K562 (cell line): ENCODE measurements at regions not wholly inside any gene's neighbourhood (a gene's known extent, or its start where the extent isn't known, plus 50 kb on each side); places are given as distances from the start of the nearest gene placed in this dataset.

Source experiments
- CBX8 ChIP-seq: fragments of 200-600 bp; sonication (generic); IDR thresholded peaks from 2 replicates; pipeline ENCODE4 v1.6.1; 2012; ENCODE audit warnings: borderline replicate concordance, mixed run types, low read depth, mild to moderate bottlenecking, moderate library complexity, mixed read lengths, low read length, control low read depth, inconsistent platforms; ENCODE audit not compliant: poor library complexity, severe bottlenecking; ENCODE audit errors: extremely low read depth
- DACH1 ChIP-seq: fragments of 450-650 bp; IDR thresholded peaks from 2 replicates; pipeline ENCODE4 v1.6.1; 2018; ENCODE audit not compliant: partially characterized antibody
- HNRNPUL1 ChIP-seq: fragments of 200-400 bp; formaldehyde crosslinking; IDR thresholded peaks from 2 replicates; pipeline ENCODE4 v1.6.1; 2017; ENCODE audit warnings: low read length
- JUN ChIP-seq, 2 experiments: sonication (generic) in 1 of 2; formaldehyde crosslinking in 1 of 2; IDR thresholded peaks; 2 replicates each; pipeline versions ENCODE4 v1.6.1 to v1.8.0; 2012 to 2022; ENCODE audit warnings: borderline replicate concordance in 2 of 2, mild to moderate bottlenecking in 2 of 2, improper control_type of control experiment in 1 of 2, low read depth in 1 of 2, low read length in 1 of 2, missing genetic modification reagents in 1 of 2
- MCM2 ChIP-seq: fragments of 450-650 bp; IDR thresholded peaks from 2 replicates; pipeline ENCODE4 v1.6.1; 2017; ENCODE audit warnings: low read depth, mild to moderate bottlenecking
- NR2C2 ChIP-seq, 2 experiments: fragments of 200-800 bp in 1 of 2; sonication (Bioruptor generic) in 1 of 2; sonication (generic) in 1 of 2; formaldehyde crosslinking in 1 of 2; IDR thresholded peaks; 2 replicates each; pipeline versions ENCODE4 v1.6.1 to v1.8.0; 2016 to 2022; ENCODE audit warnings: mild to moderate bottlenecking in 1 of 2, missing compliant biosample characterization in 1 of 2, missing genetic modification characterization in 1 of 2, missing genetic modification reagents in 1 of 2
- POLR2H ChIP-seq: IDR thresholded peaks from 2 replicates; pipeline ENCODE4 v1.6.1; 2016; ENCODE audit warnings: missing genetic modification characterization, low read depth, mild to moderate bottlenecking, control low read depth, missing compliant biosample characterization, moderate library complexity
- RB1 ChIP-seq: fragments of 450-650 bp; IDR thresholded peaks from 2 replicates; pipeline ENCODE4 v1.6.1; 2017; ENCODE audit warnings: low read depth, mild to moderate bottlenecking
- RBM25 ChIP-seq: fragments of 200-400 bp; formaldehyde crosslinking; IDR thresholded peaks from 2 replicates; pipeline ENCODE4 v1.6.1; 2018; ENCODE audit warnings: low read length, low read depth, moderate library complexity; ENCODE audit not compliant: severe bottlenecking
- SMARCA5 ChIP-seq: fragments of 450-650 bp; IDR thresholded peaks from 2 replicates; pipeline ENCODE4 v1.6.1; 2016
- TAF9B ChIP-seq: fragments of 450-650 bp; IDR thresholded peaks from 2 replicates; pipeline ENCODE4 v1.6.1; 2018; ENCODE audit warnings: mild to moderate bottlenecking; ENCODE audit not compliant: partially characterized antibody
- TCFL5 ChIP-seq: fragments of 250-450 bp; sonication (Bioruptor Pico); conservative IDR thresholded peaks from 2 replicates; pipeline ENCODE4 v1.6.1; 2021; ENCODE audit warnings: mild to moderate bottlenecking, moderate library complexity, matching md5 sums
- TEAD1 ChIP-seq, 2 experiments: fragments of 450-650 bp in 1 of 2; sonication (generic) in 1 of 2; formaldehyde crosslinking; IDR thresholded peaks; 2 replicates each; pipeline versions ENCODE4 v1.4.0 to v1.8.0; 2020 to 2022; ENCODE audit warnings: mild to moderate bottlenecking in 2 of 2, missing genetic modification reagents in 1 of 2
- TFAM ChIP-seq: fragments of 250-450 bp; sonication (Bioruptor Pico); conservative IDR thresholded peaks from 2 replicates; pipeline ENCODE4 v1.5.0; 2021; ENCODE audit warnings: mild to moderate bottlenecking, moderate library complexity
- YY1 ChIP-seq, 3 experiments: IDR thresholded peaks; 2 replicates each; pipeline ENCODE4 v1.6.1; 2011; ENCODE audit warnings: low read length in 2 of 3, mild to moderate bottlenecking in 2 of 3, moderate library complexity in 2 of 3, borderline replicate concordance in 1 of 3, control low read depth in 1 of 3, low read depth in 1 of 3; ENCODE audit not compliant: insufficient read depth in 3 of 3, insufficient replicate concordance in 2 of 3, control insufficient read depth in 1 of 3, insufficient read length in 1 of 3; ENCODE audit errors: extremely low read depth in 1 of 3
- ZFX ChIP-seq: sonication (generic); formaldehyde crosslinking; IDR thresholded peaks from 2 replicates; pipeline ENCODE4 v1.8.0; 2022; ENCODE audit warnings: mild to moderate bottlenecking, missing genetic modification reagents, moderate library complexity
- ZNF133 ChIP-seq: fragments of 250-450 bp; sonication (Bioruptor Pico); IDR thresholded peaks from 2 replicates; pipeline ENCODE4 v1.4.0; 2020; ENCODE audit warnings: mild to moderate bottlenecking
- ZNF23 ChIP-seq: fragments of 250-450 bp; sonication (Bioruptor Pico); IDR thresholded peaks from 2 replicates; pipeline ENCODE4 v1.4.0; 2020; ENCODE audit warnings: mild to moderate bottlenecking
- TF ChIP-seq, protein P1 (sequence below), 2 experiments: fragments of 200-800 bp in 1 of 2; sonication (Bioruptor generic) in 1 of 2; sonication (generic) in 1 of 2; formaldehyde crosslinking in 1 of 2; IDR thresholded peaks in 1 of 2; conservative IDR thresholded peaks in 1 of 2; 2 replicates each; pipeline versions ENCODE4 v1.5.0 to v1.6.1; 2016 to 2020; ENCODE audit warnings: missing compliant biosample characterization in 1 of 2, missing genetic modification characterization in 1 of 2, missing genetic modification reagents in 1 of 2
- TF ChIP-seq, protein P2 (sequence below): fragments of 250-450 bp; sonication (Bioruptor Pico); IDR thresholded peaks from 2 replicates; pipeline ENCODE4 v1.8.0; 2022; ENCODE audit warnings: moderate library complexity, mild to moderate bottlenecking, inconsistent platforms

DNA sequence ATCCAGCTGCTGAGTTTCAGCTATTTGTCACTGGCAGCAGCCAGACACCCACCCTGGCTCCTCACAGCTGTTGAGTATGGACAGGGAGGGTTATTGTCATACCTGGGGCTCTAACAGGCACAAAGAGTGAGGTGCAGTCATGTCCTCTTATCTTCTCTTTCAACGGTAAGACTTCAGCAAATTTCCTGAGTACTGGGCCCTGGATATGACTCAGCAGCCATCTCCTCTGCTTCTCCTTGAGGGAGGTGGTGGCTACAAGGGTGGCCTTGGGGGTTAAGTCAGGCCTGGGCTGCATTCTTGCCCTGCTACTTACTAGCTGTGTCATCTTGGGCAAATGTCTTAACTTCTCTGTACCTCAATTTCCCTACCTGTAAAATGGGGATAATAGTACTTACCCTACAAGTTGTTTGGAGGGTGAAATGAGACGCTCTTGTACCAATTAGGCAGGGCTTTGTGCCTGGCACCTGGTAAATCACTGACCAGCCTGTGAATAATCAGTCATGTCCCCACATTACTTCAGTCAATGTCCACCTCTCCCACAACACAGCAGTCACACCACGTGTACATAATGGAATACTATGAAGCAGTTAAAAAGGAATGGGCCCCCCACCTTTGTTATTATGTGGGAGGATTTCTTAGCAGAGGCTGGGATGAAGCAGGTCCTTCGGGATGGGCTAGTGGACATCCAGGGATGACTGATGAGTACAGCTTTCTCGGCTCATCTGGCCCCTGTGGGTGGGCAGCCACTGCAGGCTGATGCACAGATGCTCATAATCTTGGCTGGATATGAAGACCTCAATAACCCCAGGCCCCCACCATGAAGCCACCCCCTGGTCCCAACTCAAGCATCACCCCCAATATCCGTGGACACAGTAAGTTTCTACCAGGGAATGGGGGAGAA is 528.8 kb downstream of the SHQ1 start (continued):
- TF ChIP-seq, protein P1, sequence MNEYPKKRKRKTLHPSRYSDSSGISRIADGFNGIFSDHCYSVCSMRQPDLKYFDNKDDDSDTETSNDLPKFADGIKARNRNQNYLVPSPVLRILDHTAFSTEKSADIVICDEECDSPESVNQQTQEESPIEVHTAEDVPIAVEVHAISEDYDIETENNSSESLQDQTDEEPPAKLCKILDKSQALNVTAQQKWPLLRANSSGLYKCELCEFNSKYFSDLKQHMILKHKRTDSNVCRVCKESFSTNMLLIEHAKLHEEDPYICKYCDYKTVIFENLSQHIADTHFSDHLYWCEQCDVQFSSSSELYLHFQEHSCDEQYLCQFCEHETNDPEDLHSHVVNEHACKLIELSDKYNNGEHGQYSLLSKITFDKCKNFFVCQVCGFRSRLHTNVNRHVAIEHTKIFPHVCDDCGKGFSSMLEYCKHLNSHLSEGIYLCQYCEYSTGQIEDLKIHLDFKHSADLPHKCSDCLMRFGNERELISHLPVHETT (CRISPR knock-in tag; conservative IDR thresholded peaks at IDR 0.05 in 1 of 2, IDR thresholded peaks at IDR 0.05 in 1 of 2): no peak
- TF ChIP-seq ZNF133: no peak
- TF ChIP-seq DACH1: peak; percentile 56
- no peak for TF ChIP-seq ZNF23
- TF ChIP-seq SMARCA5: peak; percentile 89
- TF ChIP-seq TFAM (CRISPR knock-in tag): no peak
- TF ChIP-seq TEAD1 (CRISPR knock-in tag; IDR thresholded peaks at IDR 0.05): peak in 1 of 2 experiments; percentile 50; a peak in 1 of 4 replicates
- no peak for TF ChIP-seq MCM2
- TF ChIP-seq TCFL5 (CRISPR knock-in tag): no peak
- no peak for TF ChIP-seq RB1
- no peak for TF ChIP-seq CBX8
- TF ChIP-seq, protein P2, sequence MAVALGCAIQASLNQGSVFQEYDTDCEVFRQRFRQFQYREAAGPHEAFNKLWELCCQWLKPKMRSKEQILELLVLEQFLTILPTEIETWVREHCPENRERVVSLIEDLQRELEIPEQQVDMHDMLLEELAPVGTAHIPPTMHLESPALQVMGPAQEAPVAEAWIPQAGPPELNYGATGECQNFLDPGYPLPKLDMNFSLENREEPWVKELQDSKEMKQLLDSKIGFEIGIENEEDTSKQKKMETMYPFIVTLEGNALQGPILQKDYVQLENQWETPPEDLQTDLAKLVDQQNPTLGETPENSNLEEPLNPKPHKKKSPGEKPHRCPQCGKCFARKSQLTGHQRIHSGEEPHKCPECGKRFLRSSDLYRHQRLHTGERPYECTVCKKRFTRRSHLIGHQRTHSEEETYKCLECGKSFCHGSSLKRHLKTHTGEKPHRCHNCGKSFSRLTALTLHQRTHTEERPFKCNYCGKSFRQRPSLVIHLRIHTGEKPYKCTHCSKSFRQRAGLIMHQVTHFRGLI: no peak
- TF ChIP-seq POLR2H (tag): peak; percentile 9; the same call in 1 of the 2 replicates
- peak; percentile 89 for TF ChIP-seq RBM25
- no peak for TF ChIP-seq NR2C2 (CRISPR knock-in tag; IDR thresholded peaks at IDR 0.05)
- TF ChIP-seq NR2C2 (tag; IDR thresholded peaks at IDR 0.05): no peak
- TF ChIP-seq YY1 (IDR thresholded peaks at IDR 0.05; ENCODE audit: borderline replicate concordance in 1 of 3, control insufficient read depth in 1 of 3, extremely low read depth in 1 of 3, insufficient read depth in 3 of 3, insufficient read length in 1 of 3, insufficient replicate concordance in 2 of 3, low read depth in 1 of 3, low read length in 2 of 3): peak in 1 of 3 experiments; percentile 55
- no peak for TF ChIP-seq HNRNPUL1
- TF ChIP-seq TAF9B: peak; percentile 50
- TF ChIP-seq ZFX (CRISPR knock-in tag): peak; percentile 45; the same call in 1 of the 2 replicates
- peak; percentile 20; the same call in 1 of the 2 replicates for TF ChIP-seq JUN (IDR thresholded peaks at IDR 0.05; ENCODE audit: borderline replicate concordance, low read depth, low read length)
- no peak for TF ChIP-seq JUN (CRISPR knock-in tag; IDR thresholded peaks at IDR 0.05; ENCODE audit: borderline replicate concordance)
